ENCODE measurements at regions not wholly inside any gene's neighbourhood (a gene's known extent, or its start where the extent isn't known, plus 50 kb on each side); places are given as distances from the start of the nearest gene placed in this dataset.

DNA sequence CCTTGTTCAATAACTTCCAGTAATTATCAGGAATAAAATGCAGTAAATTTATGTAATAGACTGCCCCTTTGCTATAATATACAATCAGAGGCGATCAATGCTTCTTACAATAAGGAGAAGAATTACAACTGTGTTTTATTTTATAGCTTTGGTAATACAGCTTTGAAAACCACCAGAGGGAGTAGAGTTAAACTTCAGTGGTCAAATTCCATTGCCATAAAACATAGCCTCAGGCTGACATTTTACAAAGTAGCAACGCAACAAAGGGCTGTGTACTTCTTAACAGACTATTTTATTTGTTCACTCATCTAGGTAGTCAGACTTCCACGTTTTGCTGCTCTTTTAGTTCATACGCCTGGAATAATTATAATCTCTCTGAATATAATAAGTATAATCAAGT is 58.5 kb downstream of the TEX13C start:
- TF ChIP-seq, protein P1, sequence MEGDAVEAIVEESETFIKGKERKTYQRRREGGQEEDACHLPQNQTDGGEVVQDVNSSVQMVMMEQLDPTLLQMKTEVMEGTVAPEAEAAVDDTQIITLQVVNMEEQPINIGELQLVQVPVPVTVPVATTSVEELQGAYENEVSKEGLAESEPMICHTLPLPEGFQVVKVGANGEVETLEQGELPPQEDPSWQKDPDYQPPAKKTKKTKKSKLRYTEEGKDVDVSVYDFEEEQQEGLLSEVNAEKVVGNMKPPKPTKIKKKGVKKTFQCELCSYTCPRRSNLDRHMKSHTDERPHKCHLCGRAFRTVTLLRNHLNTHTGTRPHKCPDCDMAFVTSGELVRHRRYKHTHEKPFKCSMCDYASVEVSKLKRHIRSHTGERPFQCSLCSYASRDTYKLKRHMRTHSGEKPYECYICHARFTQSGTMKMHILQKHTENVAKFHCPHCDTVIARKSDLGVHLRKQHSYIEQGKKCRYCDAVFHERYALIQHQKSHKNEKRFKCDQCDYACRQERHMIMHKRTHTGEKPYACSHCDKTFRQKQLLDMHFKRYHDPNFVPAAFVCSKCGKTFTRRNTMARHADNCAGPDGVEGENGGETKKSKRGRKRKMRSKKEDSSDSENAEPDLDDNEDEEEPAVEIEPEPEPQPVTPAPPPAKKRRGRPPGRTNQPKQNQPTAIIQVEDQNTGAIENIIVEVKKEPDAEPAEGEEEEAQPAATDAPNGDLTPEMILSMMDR (IDR thresholded peaks at IDR 0.05; ENCODE audit: control insufficient read depth, extremely low read depth, insufficient read depth): peak; percentile 35
- H3K4me3 ChIP-seq (ENCODE audit: low read depth, low read length): no peak overlapping the region
- peak; percentile 33 for DNase-seq (ENCODE audit: low read depth)

DNA sequence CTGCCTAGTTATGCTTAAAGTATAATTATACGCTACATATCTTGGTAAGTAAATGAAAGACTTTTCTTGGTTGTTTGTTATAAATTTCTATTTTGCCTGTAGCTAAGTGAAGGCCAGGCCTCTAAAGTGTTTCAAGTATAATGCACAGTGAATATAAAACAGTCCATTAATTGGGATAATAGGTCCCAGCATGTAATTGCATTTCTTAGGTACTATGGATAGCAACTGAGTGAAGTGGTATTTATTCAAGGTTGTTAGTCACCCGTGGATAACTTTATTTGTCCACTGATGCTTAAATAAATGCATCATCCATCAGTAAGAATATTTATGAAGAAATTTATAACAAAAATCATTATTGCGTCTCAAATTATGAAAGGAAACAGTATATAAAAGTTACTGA is 59.1 kb downstream of the TEX13C start:
- TF ChIP-seq, protein P1 (IDR thresholded peaks at IDR 0.05; ENCODE audit: control insufficient read depth, extremely low read depth, insufficient read depth): no peak
- DNase-seq (ENCODE audit: low read depth): no peak
- no peak overlapping the region for H3K4me3 ChIP-seq (ENCODE audit: low read depth, low read length)

GRCh38 chrX:125382148-125382628 is 62.5 kb downstream of the TEX13C start:
- DNase-seq (ENCODE audit: low read depth): no peak
- TF ChIP-seq, protein P1 (IDR thresholded peaks at IDR 0.05; ENCODE audit: control insufficient read depth, extremely low read depth, insufficient read depth): no peak
- H3K4me3 ChIP-seq (ENCODE audit: low read depth, low read length): no peak overlapping the region

DNA sequence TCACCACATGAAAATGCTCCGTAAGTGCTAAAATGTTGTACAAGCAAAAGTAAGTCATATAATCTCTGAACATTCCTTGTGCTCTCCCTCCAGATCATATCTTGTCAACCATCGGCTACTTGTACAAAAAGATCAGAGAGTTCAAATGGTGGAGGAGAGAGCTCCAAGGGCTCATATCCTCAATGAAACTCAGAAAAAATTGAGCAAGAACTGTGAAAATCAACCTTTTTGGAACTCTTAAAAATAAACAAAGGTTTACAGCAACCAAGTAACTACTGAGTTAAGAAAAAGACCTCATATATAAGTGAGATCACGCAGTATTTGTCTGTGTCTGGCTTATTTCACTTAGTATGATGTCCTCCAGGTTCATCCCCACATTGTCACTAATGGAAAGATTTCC is 63.2 kb downstream of the TEX13C start:
- no peak for DNase-seq (ENCODE audit: low read depth)
- TF ChIP-seq, protein P1 (IDR thresholded peaks at IDR 0.05; ENCODE audit: control insufficient read depth, extremely low read depth, insufficient read depth): no peak
- no peak overlapping the region for H3K4me3 ChIP-seq (ENCODE audit: low read depth, low read length)

GRCh38 chrX:125384867-125385266 is 65.2 kb downstream of the TEX13C start:
- no peak overlapping the region for H3K4me3 ChIP-seq (ENCODE audit: low read depth, low read length)
- no peak for DNase-seq (ENCODE audit: low read depth)
- TF ChIP-seq, protein P1 (IDR thresholded peaks at IDR 0.05; ENCODE audit: control insufficient read depth, extremely low read depth, insufficient read depth): no peak

GRCh38 chrX:125387945-125388344 is 68.3 kb downstream of the TEX13C start:
- H3K4me3 ChIP-seq (ENCODE audit: low read depth, low read length): no peak overlapping the region
- TF ChIP-seq, protein P1 (IDR thresholded peaks at IDR 0.05; ENCODE audit: control insufficient read depth, extremely low read depth, insufficient read depth): no peak
- no peak for DNase-seq (ENCODE audit: low read depth)

- H3K4me3 ChIP-seq (ENCODE audit: low read depth, low read length): no peak overlapping the region
- DNase-seq (ENCODE audit: low read depth): no peak
- TF ChIP-seq, protein P1 (IDR thresholded peaks at IDR 0.05; ENCODE audit: control insufficient read depth, extremely low read depth, insufficient read depth): no peak
Observed at GRCh38 chrX:125394449-125394848, 74.8 kb downstream of the TEX13C start.

Measured in LNCaP clone FGC (cell line).